ENCODE measurements at regions not wholly inside any gene's neighbourhood (a gene's known extent, or its start where the extent isn't known, plus 50 kb on each side); places are given as distances from the start of the nearest gene placed in this dataset.

DNA sequence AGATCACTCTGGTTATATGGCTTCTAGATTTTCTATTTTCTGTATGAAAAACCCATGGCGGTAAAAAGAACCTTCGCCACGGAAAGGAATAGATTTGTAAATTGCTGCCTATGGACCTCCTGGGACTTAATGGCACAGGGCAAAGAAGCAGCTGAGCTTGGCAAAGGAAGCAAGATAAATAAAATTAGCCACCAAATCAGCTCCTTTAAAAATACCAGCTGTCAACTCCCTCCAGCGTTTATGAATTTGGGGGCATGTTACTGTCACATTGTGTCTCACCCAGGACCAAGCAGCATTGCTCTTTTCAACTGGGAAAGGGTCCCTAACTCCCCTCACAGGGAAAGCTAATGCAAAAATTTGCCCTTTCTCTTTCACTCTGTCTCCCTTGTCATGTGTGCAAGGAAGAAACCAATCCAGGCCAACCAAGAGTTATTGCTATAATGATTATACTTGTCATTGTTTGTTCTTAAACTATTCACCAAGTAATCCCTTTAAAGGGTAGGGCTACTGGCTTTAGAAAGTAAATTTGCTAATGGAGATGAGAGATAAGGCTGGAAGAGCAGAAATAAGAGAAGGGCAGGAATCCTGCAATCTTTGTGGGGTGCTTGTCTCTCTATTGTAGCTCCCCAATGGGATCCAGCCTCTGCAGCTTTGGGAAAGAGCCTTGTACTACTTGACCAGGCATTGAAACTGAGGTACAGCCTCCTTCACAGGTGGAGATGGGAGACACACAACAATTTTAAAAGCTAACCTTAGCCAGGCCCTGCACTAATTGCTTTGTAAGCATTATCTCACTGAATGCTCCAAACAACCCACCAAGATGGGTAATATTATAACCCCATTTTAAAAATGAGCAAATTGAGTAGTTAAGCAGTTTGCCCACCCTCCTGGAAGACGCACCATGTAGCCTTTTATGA lies 119.1 kb upstream of the KLF7 start:
- TF ChIP-seq, protein P1, sequence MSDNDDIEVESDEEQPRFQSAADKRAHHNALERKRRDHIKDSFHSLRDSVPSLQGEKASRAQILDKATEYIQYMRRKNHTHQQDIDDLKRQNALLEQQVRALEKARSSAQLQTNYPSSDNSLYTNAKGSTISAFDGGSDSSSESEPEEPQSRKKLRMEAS (IDR thresholded peaks at IDR 0.05), result no peak
- TF ChIP-seq, protein P2, sequence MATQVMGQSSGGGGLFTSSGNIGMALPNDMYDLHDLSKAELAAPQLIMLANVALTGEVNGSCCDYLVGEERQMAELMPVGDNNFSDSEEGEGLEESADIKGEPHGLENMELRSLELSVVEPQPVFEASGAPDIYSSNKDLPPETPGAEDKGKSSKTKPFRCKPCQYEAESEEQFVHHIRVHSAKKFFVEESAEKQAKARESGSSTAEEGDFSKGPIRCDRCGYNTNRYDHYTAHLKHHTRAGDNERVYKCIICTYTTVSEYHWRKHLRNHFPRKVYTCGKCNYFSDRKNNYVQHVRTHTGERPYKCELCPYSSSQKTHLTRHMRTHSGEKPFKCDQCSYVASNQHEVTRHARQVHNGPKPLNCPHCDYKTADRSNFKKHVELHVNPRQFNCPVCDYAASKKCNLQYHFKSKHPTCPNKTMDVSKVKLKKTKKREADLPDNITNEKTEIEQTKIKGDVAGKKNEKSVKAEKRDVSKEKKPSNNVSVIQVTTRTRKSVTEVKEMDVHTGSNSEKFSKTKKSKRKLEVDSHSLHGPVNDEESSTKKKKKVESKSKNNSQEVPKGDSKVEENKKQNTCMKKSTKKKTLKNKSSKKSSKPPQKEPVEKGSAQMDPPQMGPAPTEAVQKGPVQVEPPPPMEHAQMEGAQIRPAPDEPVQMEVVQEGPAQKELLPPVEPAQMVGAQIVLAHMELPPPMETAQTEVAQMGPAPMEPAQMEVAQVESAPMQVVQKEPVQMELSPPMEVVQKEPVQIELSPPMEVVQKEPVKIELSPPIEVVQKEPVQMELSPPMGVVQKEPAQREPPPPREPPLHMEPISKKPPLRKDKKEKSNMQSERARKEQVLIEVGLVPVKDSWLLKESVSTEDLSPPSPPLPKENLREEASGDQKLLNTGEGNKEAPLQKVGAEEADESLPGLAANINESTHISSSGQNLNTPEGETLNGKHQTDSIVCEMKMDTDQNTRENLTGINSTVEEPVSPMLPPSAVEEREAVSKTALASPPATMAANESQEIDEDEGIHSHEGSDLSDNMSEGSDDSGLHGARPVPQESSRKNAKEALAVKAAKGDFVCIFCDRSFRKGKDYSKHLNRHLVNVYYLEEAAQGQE (IDR thresholded peaks at IDR 0.05; ENCODE audit: low read depth), result no peak
- TF ChIP-seq EP300 (IDR thresholded peaks at IDR 0.05; ENCODE audit: borderline replicate concordance), result no peak
- TF ChIP-seq YY1 (IDR thresholded peaks at IDR 0.05; ENCODE audit: low read depth), result no peak
- TF ChIP-seq CREB1 (IDR thresholded peaks at IDR 0.05; ENCODE audit: low read depth), result no peak
- TF ChIP-seq CEBPB (IDR thresholded peaks at IDR 0.05), result no peak
- no peak for TF ChIP-seq RAD21 (IDR thresholded peaks at IDR 0.05; ENCODE audit: low read depth)
- no peak for TF ChIP-seq FOXM1 (IDR thresholded peaks at IDR 0.05; ENCODE audit: borderline replicate concordance, low read depth)
- no peak for TF ChIP-seq TAF1 (IDR thresholded peaks at IDR 0.05; ENCODE audit: low read depth)
- TF ChIP-seq EGR1 (IDR thresholded peaks at IDR 0.05), result no peak
- TF ChIP-seq ZBTB7A (IDR thresholded peaks at IDR 0.05; ENCODE audit: low read depth), result no peak

Data from Ishikawa (cell line).